HUES48 (cell line): ENCODE measurements at regions not wholly inside any gene's neighbourhood (a gene's known extent, or its start where the extent isn't known, plus 50 kb on each side); places are given as distances from the start of the nearest gene placed in this dataset.
"Not testable (repeated sequence)": the region's sequence is repeated elsewhere in the genome, so short reads cannot be mapped to it uniquely, and the experiment has no call there.

ENCODE experiments used
- H3K27ac ChIP-seq: one replicate; pipeline ENCODE4 v1.7.0; 2013; ENCODE audit warnings: low read depth, low read length, inconsistent platforms
- H3K27me3 ChIP-seq: 2 replicates; pipeline ENCODE4 v1.6.1; 2013; ENCODE audit warnings: mild to moderate bottlenecking, low read length; ENCODE audit not compliant: control insufficient read depth, insufficient read depth
- H3K36me3 ChIP-seq: 2 replicates; pipeline ENCODE4 v1.6.1; 2013; ENCODE audit warnings: low read length; ENCODE audit not compliant: control insufficient read depth, insufficient read depth
- H3K4me1 ChIP-seq: 2 replicates; pipeline ENCODE4 v1.6.1; 2013; ENCODE audit warnings: mild to moderate bottlenecking, low read length; ENCODE audit not compliant: control insufficient read depth, insufficient read depth
- H3K4me3 ChIP-seq: 2 replicates; pipeline ENCODE4 v1.5.1; 2013; ENCODE audit warnings: mild to moderate bottlenecking, low read depth, low read length
- H3K9ac ChIP-seq: 2 replicates; pipeline ENCODE4 v1.6.1; 2013; ENCODE audit warnings: mild to moderate bottlenecking, low read depth, low read length, moderate library complexity
- H3K9me3 ChIP-seq: 2 replicates; pipeline ENCODE4 v1.6.1; 2013; ENCODE audit warnings: low read length; ENCODE audit not compliant: control insufficient read depth, insufficient read depth

GRCh38 chr5:32928761-32929160 is 217.6 kb downstream of the NPR3 start:
- Histone ChIP-seq H3K36me3 (no peaks in the 10 kb centered on the region), H3K9ac (no peak overlapping the region), H3K9me3 (no peaks in the 10 kb centered on the region), H3K27ac (no peak overlapping the region), H3K4me3 (no peak overlapping the region), H3K27me3 (no peaks in the 10 kb centered on the region), H3K4me1 (no peaks in the 10 kb centered on the region)

- not testable (repeated sequence) for H3K27ac ChIP-seq, H3K4me3 ChIP-seq, H3K9ac ChIP-seq, H3K27me3 ChIP-seq, H3K9me3 ChIP-seq, H3K36me3 ChIP-seq, H3K4me1 ChIP-seq
These were observed 220.3 kb downstream of the NPR3 start for GRCh38 chr5:32931438-32931837.

DNA sequence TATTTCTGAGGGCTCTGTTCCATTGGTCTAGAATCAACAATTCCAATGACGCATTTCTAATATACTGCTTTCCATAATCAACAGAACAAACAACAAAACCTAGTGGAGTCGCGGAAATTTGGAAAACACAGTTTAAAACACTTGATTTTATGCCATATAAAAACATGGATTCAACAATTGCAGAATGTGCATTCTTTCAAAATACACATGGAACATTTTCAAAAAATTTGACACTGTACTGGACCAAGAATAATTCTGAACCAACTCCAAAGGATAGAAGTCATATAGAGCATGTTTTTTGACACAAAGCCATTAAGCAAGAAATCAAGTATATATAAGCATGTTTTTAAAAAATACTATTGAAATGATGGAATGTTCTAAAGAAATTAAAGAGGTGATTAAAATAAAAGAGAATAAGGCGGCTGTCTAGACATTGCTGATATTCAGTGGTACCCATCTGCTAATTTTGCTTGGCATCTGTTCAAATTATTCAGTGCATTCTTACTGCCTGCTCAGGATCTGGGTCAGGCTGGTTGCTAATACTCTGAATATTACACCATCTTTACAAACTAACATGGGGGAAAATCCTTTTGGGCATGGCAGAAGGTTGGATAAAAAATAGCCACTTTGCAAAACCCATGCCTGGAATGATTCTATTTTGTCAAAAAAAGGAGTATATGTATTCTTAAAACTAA is 221.3 kb downstream of the NPR3 start:
- Histone ChIP-seq H3K36me3 (no peaks in the 10 kb centered on the region), H3K9ac (no peak overlapping the region), H3K9me3 (no peaks in the 10 kb centered on the region), H3K4me3 (no peak overlapping the region), H3K27ac (no peak overlapping the region), H3K27me3 (no peaks in the 10 kb centered on the region), H3K4me1 (no peaks in the 10 kb centered on the region)

- Histone ChIP-seq H3K27me3 (no peaks in the 10 kb centered on the region), H3K27ac (no peak overlapping the region), H3K36me3 (no peaks in the 10 kb centered on the region), H3K9me3 (no peaks in the 10 kb centered on the region), H3K9ac (no peak overlapping the region), H3K4me3 (no peak overlapping the region), H3K4me1 (no peaks in the 10 kb centered on the region)
These were observed 222.6 kb downstream of the NPR3 start for GRCh38 chr5:32933692-32934091.

DNA sequence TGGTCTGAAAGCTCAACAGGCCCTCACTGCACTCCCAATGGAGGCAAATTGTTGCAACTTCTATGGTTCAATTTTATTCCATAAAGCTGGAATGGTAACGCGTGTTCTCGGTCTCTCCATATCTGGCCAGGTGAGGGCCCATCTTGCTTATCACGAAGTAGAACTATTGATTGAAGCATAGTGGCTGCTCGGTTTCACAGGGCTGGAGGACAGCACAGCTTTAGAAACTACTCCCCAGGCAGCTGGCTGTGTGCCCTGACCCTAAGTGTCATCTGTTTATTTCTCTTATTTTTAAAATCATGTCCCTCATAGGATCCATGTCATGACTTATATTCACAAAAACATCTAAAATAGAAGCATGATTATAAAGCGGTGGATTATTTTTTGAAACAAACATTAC is 223.4 kb downstream of the NPR3 start:
- H3K27ac ChIP-seq: no peak overlapping the region
- H3K4me1 ChIP-seq: no peaks in the 10 kb centered on the region
- H3K9ac ChIP-seq: no peak overlapping the region
- no peaks in the 10 kb centered on the region for H3K27me3 ChIP-seq
- no peaks in the 10 kb centered on the region for H3K36me3 ChIP-seq
- H3K4me3 ChIP-seq: no peak overlapping the region
- H3K9me3 ChIP-seq: no peaks in the 10 kb centered on the region

DNA sequence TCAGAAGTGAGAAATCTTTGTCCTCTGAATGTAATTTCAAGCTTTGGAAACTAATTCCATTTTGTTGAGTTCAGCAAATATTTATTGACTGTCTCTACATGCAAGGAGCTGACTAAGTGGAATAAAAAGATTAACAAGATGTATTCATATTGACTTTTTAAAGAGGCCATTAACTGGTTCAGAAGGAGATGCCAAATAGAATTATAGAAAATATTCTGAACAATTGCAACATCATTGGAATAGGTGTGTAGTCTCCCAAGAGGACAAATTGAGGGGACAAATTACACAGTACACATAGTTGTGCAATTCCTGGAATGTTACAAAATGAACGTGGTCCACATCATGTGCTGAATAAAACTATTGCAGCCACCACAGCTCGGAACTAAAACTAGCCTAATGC is 224.2 kb downstream of the NPR3 start:
- Histone ChIP-seq H3K36me3 (no peaks in the 10 kb centered on the region), H3K27ac (no peak overlapping the region), H3K4me1 (no peaks in the 10 kb centered on the region), H3K4me3 (no peak overlapping the region), H3K9me3 (no peaks in the 10 kb centered on the region), H3K27me3 (no peaks in the 10 kb centered on the region), H3K9ac (no peak overlapping the region)

DNA sequence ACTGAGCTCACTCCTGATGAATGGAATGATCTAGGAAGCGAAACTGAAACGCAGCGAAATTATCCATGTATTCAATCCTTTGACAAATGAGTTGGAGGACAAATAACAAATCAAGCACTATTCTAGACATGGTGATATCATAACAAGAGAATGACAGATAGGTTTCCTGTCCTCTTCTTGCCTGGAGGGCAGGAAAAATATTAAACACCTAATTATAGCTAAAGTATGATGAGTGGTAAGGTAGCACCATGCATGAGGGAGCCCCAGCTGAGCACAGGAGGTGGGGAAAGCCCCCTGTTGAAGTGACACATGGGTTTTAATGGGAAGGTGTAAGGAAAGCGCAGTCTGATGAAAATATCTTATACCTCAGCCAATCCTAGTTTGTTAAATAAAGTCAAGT is 225.2 kb downstream of the NPR3 start:
- Histone ChIP-seq H3K4me3 (no peak overlapping the region), H3K9me3 (no peaks in the 10 kb centered on the region), H3K27me3 (no peaks in the 10 kb centered on the region), H3K4me1 (no peaks in the 10 kb centered on the region), H3K9ac (no peak overlapping the region), H3K36me3 (no peaks in the 10 kb centered on the region), H3K27ac (no peak overlapping the region)

DNA sequence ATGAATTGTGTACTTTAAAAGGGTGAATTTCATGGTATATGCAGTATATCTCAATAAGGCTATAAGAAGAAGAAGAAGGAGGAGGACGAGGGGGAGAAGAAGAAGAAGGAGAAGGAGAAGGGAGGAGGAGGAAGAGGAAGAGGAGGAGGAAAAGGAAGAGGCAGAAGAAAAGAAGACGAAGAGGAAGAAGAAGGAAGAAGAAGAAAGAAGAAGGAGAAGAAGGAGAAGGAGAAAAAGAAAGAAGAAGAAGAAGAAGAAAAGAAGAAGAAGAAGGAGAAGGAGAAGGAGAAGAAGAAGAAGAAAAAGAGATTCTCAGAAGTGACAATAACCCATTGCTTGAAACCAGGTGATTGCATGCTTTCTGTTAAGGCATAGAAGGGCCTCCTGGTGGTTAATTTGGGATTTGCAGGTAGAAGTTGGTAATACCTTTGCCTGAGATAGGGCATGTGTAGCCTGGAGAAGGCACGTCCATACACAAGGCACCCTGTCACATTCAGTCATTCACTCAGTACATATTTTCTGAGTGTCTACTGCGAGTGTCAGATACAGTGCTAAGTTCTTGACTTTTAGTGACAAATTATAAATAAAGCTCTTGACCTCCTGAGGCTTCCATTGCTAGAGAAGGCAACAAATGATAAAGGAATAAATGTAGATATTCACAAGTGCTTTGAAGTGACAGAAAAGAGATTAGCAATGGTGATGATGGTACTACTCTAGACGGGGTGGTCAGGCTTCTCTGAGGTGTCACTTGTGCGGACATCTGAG is 231.3 kb downstream of the NPR3 start:
- no peaks in the 10 kb centered on the region for H3K4me1 ChIP-seq
- H3K4me3 ChIP-seq: no peak overlapping the region
- H3K36me3 ChIP-seq: no peaks in the 10 kb centered on the region
- H3K27me3 ChIP-seq: no peaks in the 10 kb centered on the region
- H3K9me3 ChIP-seq: no peaks in the 10 kb centered on the region
- no peak overlapping the region for H3K9ac ChIP-seq
- no peak overlapping the region for H3K27ac ChIP-seq

DNA sequence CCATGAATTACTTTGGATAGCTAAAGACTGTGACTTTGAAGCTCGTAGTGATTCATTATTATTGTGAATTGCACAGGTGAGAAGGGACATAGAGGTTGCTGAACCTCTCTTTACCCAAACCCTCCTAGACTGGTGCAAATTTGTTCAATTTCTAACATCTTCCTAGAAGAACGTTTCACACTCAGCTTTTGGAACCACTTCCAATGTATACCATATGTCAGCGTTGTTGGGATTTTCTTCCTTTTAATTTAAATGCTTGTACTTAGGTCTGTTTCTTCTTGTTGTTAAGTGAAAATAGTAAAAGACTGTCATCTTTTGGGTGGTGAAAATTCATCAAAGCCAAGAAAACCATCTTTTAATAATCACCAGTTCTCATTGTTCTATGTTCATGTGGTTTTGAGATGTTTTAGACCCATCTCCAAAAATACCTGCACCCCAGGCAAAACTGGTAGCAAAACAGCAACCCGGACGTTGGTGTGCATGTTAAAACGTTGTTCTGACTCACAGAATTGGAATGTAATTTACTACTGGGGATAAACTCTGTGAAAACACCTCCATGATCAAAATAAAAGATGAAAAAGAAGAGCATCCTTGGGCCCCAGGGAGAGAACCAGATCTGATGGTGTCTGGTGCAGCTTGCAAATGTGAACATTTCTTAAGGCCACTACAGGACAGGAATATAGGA is 238.3 kb downstream of the NPR3 start:
- Histone ChIP-seq H3K9ac (no peak overlapping the region), H3K27me3 (no peaks in the 10 kb centered on the region), H3K4me3 (no peak overlapping the region), H3K36me3 (no peaks in the 10 kb centered on the region), H3K4me1 (peaks cover 24% of the 10 kb centered on the region), H3K9me3 (peaks cover 6% of the 10 kb centered on the region; the same call in 1 of the 2 replicates), H3K27ac (no peak overlapping the region)

- H3K27me3 ChIP-seq: no peaks in the 10 kb centered on the region
- peaks cover 6% of the 10 kb centered on the region; the same call in 1 of the 2 replicates for H3K9me3 ChIP-seq
- no peak overlapping the region for H3K4me3 ChIP-seq
- H3K4me1 ChIP-seq: peaks cover 24% of the 10 kb centered on the region
- no peak overlapping the region for H3K27ac ChIP-seq
- H3K36me3 ChIP-seq: no peaks in the 10 kb centered on the region
- no peak overlapping the region for H3K9ac ChIP-seq
These were observed 239.9 kb downstream of the NPR3 start for GRCh38 chr5:32951003-32951402.

GRCh38 chr5:32951878-32952277 is 240.8 kb downstream of the NPR3 start:
- no peak overlapping the region for H3K9ac ChIP-seq
- no peaks in the 10 kb centered on the region for H3K27me3 ChIP-seq
- peaks cover 6% of the 10 kb centered on the region; the same call in 1 of the 2 replicates for H3K9me3 ChIP-seq
- H3K4me1 ChIP-seq: peaks cover 24% of the 10 kb centered on the region
- no peak overlapping the region for H3K4me3 ChIP-seq
- no peaks in the 10 kb centered on the region for H3K36me3 ChIP-seq
- peak overlapping the region; percentile 70 for H3K27ac ChIP-seq
